ENCODE measurements at regions not wholly inside any gene's neighbourhood (a gene's known extent, or its start where the extent isn't known, plus 50 kb on each side); places are given as distances from the start of the nearest gene placed in this dataset.
A peak's percentile ranks its signal among the peaks of the same experiment; 100 is the strongest.
"Not testable (repeated sequence)": the region's sequence is repeated elsewhere in the genome, so short reads cannot be mapped to it uniquely, and the experiment has no call there.

- not testable (repeated sequence) for DNase-seq, ATAC-seq
Observed at GRCh38 chr16:22611128-22611527, 100.4 kb downstream of the NPIPB5 start.

DNA sequence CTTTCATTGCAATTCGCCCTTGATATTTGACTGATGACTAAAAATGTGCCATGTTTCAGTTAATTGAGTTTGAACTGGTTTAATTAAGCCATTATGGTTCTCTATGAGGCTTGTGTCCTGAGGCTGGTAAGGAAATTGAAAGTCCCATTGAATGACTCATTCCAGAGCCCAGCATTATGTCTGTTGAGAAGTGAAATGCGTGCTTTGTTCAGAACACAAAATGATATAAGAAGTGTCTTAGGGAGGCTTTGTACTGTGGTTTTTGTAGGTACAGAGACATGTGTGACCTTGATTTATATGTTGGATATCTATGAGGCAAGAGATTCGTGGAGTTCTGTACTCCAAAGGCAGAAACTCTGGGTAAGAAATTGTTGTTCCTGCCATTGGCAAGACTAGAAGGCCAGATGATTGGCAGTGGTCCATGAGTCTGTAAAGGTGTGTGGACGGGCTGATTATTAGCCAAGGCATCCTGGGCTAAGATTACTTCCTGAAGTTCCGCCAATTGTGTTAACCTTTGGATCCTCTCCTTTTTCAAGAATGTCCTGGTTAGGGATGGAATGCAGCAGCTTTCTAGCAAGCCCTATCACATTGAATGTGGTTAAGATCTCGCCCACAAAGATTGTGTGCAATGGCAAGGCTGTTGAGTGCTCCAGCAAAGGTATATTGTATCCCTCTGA is 103.7 kb downstream of the NPIPB5 start:
- Mint-ChIP-seq H3K36me3 (peaks cover 0 to 4% (median 0%) of the 10 kb centered on the region in 3 donors), H3K9me3 (peaks cover 0 to 6% (median 0%) of the 10 kb centered on the region in 9 donors), H3K4me3 (no peak overlapping the region), H3K27ac (no peak overlapping the region), H3K27me3 (peaks cover 7 to 34% (median 11%) of the 10 kb centered on the region in 5 donors), H3K4me1 (peaks cover 0 to 3% (median 0%) of the 10 kb centered on the region in 4 donors)
- POLR2A ChIA-PET = interaction anchor here (0.6 kb wide), 1 partner anchor 653 kb away, joined by 3 read pairs; no protein-coding TSS in a partner anchor
- DNase-seq (no peak), ATAC-seq (no peak)

More at GRCh38 chr16:22611128-22611527, 100.4 kb downstream of the NPIPB5 start:
- H3K9me3 Mint-ChIP-seq, H3K4me3 Mint-ChIP-seq, H3K27ac Mint-ChIP-seq, H3K4me1 Mint-ChIP-seq, POLR2A ChIA-PET, H3K36me3 Mint-ChIP-seq: not testable (repeated sequence)
- H3K27me3 Mint-ChIP-seq = peaks cover 4 to 11% (median 8%) of the 10 kb centered on the region in 5 donors

DNA sequence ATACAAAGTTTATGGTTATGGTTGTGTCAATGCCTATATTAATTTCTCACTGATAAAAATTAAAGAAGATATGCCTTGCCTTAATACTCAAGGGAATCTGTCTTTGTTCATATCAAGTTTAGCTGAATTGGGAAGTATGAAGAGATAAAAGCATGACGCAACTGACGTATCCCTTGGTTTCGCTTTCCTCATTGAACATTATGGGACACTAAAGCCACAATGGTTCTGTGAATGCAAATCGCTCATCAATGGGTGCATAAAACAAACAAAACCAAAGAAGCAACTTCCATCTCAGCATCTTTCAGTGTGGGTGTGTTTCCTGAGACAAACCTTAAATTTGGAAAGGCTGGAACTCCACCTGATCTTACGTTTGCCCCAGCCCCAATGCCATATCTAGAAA is 108.2 kb downstream of the NPIPB5 start:
- peaks cover 0 to 3% (median 0%) of the 10 kb centered on the region in 4 donors for H3K4me1 Mint-ChIP-seq
- H3K36me3 Mint-ChIP-seq = peaks cover 0 to 4% (median 0%) of the 10 kb centered on the region in 3 donors
- DNase-seq = no peak
- H3K9me3 Mint-ChIP-seq = peaks cover 0 to 6% (median 0%) of the 10 kb centered on the region in 9 donors
- no peak overlapping the region for H3K4me3 Mint-ChIP-seq
- no peak for ATAC-seq
- POLR2A ChIA-PET = no interaction called here
- peaks cover 7 to 34% (median 14%) of the 10 kb centered on the region in 5 donors for H3K27me3 Mint-ChIP-seq
- no peak overlapping the region for H3K27ac Mint-ChIP-seq

GRCh38 chr16:22621586-22622155 is 111.0 kb downstream of the NPIPB5 start:
- H3K27me3 Mint-ChIP-seq = peaks cover 2 to 23% (median 7%) of the 10 kb centered on the region in 5 donors
- no peaks in the 10 kb centered on the region for H3K36me3 Mint-ChIP-seq
- no peaks in the 10 kb centered on the region for H3K9me3 Mint-ChIP-seq
- DNase-seq (no peak), ATAC-seq (no peak)
- POLR2A ChIA-PET = no interaction called here
- H3K4me1 Mint-ChIP-seq = peaks cover 0 to 3% (median 0%) of the 10 kb centered on the region in 4 donors
- no peak overlapping the region for H3K4me3 Mint-ChIP-seq
- no peak overlapping the region for H3K27ac Mint-ChIP-seq

DNA sequence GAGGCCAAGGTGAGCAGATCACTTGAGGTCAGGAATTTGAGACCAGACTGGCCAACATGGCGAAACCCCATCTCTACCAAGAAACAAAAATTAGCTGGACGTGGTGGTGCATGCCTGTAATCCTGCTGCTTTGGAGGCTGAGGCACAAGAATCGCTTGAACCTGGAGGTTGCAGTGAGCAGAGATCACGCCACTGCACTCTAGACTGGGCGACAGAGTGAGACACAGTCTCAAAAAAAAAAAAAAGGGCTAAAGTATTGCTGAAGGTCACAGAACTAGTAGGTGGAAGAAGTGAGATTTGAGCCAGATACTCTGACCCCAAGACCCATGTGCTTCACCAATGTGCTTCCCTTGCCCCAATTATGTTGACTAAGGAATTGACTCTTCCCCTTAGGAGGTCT is 112.0 kb downstream of the NPIPB5 start:
- ATAC-seq (no peak), DNase-seq (no peak)
- no peak overlapping the region for H3K27ac Mint-ChIP-seq
- no peaks in the 10 kb centered on the region for H3K9me3 Mint-ChIP-seq
- peaks cover 0 to 17% (median 5%) of the 10 kb centered on the region in 5 donors for H3K27me3 Mint-ChIP-seq
- peaks cover 0 to 3% (median 0%) of the 10 kb centered on the region in 4 donors for H3K4me1 Mint-ChIP-seq
- no peaks in the 10 kb centered on the region for H3K36me3 Mint-ChIP-seq
- POLR2A ChIA-PET = no interaction called here
- H3K4me3 Mint-ChIP-seq = no peak overlapping the region

GRCh38 chr16:22623351-22623781 is 112.7 kb downstream of the NPIPB5 start:
- POLR2A ChIA-PET = no interaction called here
- H3K36me3 Mint-ChIP-seq = no peaks in the 10 kb centered on the region
- peaks cover 0 to 3% (median 0%) of the 10 kb centered on the region in 4 donors for H3K4me1 Mint-ChIP-seq
- H3K9me3 Mint-ChIP-seq = no peaks in the 10 kb centered on the region
- ATAC-seq (no peak), DNase-seq (no peak)
- peaks cover 0 to 10% (median 4%) of the 10 kb centered on the region in 5 donors for H3K27me3 Mint-ChIP-seq
- no peak overlapping the region for H3K27ac Mint-ChIP-seq
- no peak overlapping the region for H3K4me3 Mint-ChIP-seq

GRCh38 chr16:22624038-22624799 is 113.5 kb downstream of the NPIPB5 start:
- POLR2A ChIA-PET = no interaction called here
- H3K9me3 Mint-ChIP-seq = no peaks in the 10 kb centered on the region
- ATAC-seq (no peak), DNase-seq (no peak)
- H3K36me3 Mint-ChIP-seq = no peaks in the 10 kb centered on the region
- no peak overlapping the region for H3K27ac Mint-ChIP-seq
- H3K4me1 Mint-ChIP-seq = no peaks in the 10 kb centered on the region
- peaks cover 0 to 6% (median 3%) of the 10 kb centered on the region in 5 donors for H3K27me3 Mint-ChIP-seq
- no peak overlapping the region for H3K4me3 Mint-ChIP-seq

- H3K9me3 Mint-ChIP-seq = no peaks in the 10 kb centered on the region
- peaks cover 0 to 4% (median 2%) of the 10 kb centered on the region in 5 donors for H3K27me3 Mint-ChIP-seq
- no peak for DNase-seq
- H3K4me1 Mint-ChIP-seq = no peaks in the 10 kb centered on the region
- ATAC-seq = no peak
- H3K36me3 Mint-ChIP-seq = no peaks in the 10 kb centered on the region
- no peak overlapping the region for H3K4me3 Mint-ChIP-seq
- POLR2A ChIA-PET = no interaction called here
- H3K27ac Mint-ChIP-seq = no peak overlapping the region
Observed at GRCh38 chr16:22624800-22625533, 114.3 kb downstream of the NPIPB5 start.

DNA sequence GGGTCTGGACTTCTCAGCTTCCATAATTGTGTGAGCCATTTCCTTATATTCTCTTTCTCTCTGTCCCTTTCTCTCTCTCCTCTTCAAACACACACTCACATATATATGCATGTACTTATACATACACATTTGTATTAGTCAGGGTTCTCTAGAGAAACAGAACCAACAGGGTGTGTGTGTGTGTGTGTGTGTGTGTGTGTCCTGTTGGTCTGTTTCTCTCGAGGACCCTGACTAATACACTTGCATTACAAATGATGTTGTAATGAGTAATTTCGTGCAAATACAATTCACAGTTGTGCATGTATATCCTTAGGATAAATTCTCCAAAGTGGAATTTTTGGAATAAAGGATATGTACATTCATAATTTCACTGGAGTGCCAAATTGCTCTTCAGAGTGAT is 115.3 kb downstream of the NPIPB5 start:
- H3K4me1 Mint-ChIP-seq = no peaks in the 10 kb centered on the region
- H3K27me3 Mint-ChIP-seq = peaks cover 0 to 4% (median 0%) of the 10 kb centered on the region in 5 donors
- H3K36me3 Mint-ChIP-seq = no peaks in the 10 kb centered on the region
- no peaks in the 10 kb centered on the region for H3K9me3 Mint-ChIP-seq
- POLR2A ChIA-PET = no interaction called here
- no peak for DNase-seq
- ATAC-seq = no peak
- no peak overlapping the region for H3K27ac Mint-ChIP-seq
- H3K4me3 Mint-ChIP-seq = no peak overlapping the region

GRCh38 chr16:22627043-22627442 is 116.4 kb downstream of the NPIPB5 start:
- H3K36me3 Mint-ChIP-seq = no peaks in the 10 kb centered on the region
- peaks cover 0 to 4% (median 0%) of the 10 kb centered on the region in 5 donors for H3K27me3 Mint-ChIP-seq
- H3K9me3 Mint-ChIP-seq = no peaks in the 10 kb centered on the region
- no peak overlapping the region for H3K4me3 Mint-ChIP-seq
- POLR2A ChIA-PET = no interaction called here
- no peak for ATAC-seq
- DNase-seq = no peak
- H3K27ac Mint-ChIP-seq = no peak overlapping the region
- H3K4me1 Mint-ChIP-seq = no peaks in the 10 kb centered on the region

GRCh38 chr16:22628994-22629393 is 118.3 kb downstream of the NPIPB5 start:
- POLR2A ChIA-PET = no interaction called here
- no peaks in the 10 kb centered on the region for H3K9me3 Mint-ChIP-seq
- no peak overlapping the region for H3K27ac Mint-ChIP-seq
- H3K27me3 Mint-ChIP-seq = peaks cover 0 to 11% (median 6%) of the 10 kb centered on the region in 5 donors
- H3K4me1 Mint-ChIP-seq = no peaks in the 10 kb centered on the region
- no peak for DNase-seq
- ATAC-seq = no peak
- H3K4me3 Mint-ChIP-seq = no peak overlapping the region
- H3K36me3 Mint-ChIP-seq = no peaks in the 10 kb centered on the region

DNA sequence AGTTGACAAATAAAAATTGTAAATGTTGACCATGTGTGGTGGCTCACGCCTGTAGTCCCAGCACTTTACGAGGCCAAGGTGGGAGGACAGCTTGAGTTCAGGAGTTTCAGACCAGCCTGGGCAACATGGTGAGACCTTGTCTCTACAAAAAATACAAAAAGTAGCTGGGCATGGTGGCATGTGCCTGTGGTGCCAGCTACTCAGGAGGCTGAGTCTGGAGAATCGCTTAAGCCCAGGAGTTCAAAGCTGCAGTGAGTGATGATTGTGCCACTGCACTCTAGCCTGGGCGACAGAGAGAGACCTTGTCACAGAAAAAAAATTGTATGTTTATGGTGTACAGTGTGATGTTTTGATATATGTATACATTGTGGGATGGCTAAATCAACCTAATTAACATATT is 119.6 kb downstream of the NPIPB5 start:
- Mint-ChIP-seq H3K4me1 (no peaks in the 10 kb centered on the region), H3K27ac (peak overlapping the region in 1 of 10 donors; percentile 46), H3K9me3 (no peaks in the 10 kb centered on the region), H3K36me3 (no peaks in the 10 kb centered on the region), H3K4me3 (no peak overlapping the region), H3K27me3 (peaks cover 0 to 11% (median 8%) of the 10 kb centered on the region in 5 donors)
- POLR2A ChIA-PET = no interaction called here
- ATAC-seq (no peak), DNase-seq (no peak)
